H1 (cell line): ENCODE measurements at regions not wholly inside any gene's neighbourhood (a gene's known extent, or its start where the extent isn't known, plus 50 kb on each side); places are given as distances from the start of the nearest gene placed in this dataset.

Experiments
- JUND ChIP-seq: IDR thresholded peaks from 2 replicates; pipeline ENCODE4 v1.6.1; 2011; ENCODE audit warnings: mild to moderate bottlenecking, improper control_type of control experiment, low read length
- TF ChIP-seq, protein P1 (sequence below), 3 experiments: IDR thresholded peaks; 1 replicate in 2 of 3; 2 replicates in 1 of 3; pipeline versions ENCODE4 v1.5.1 to v1.6.1; 2011; ENCODE audit warnings: low read length in 3 of 3, mild to moderate bottlenecking in 3 of 3, inconsistent platforms in 2 of 3, low read depth in 1 of 3, moderate library complexity in 1 of 3; ENCODE audit not compliant: insufficient read depth in 1 of 3; ENCODE audit errors: control extremely low read depth in 1 of 3
- TF ChIP-seq, protein P2 (sequence below): fragments of 300-600 bp; sonication (generic); IDR thresholded peaks from 2 replicates; pipeline ENCODE4 v1.7.1; 2012; ENCODE audit warnings: low read length, moderate library complexity, mild to moderate bottlenecking, inconsistent platforms; ENCODE audit not compliant: insufficient replicate concordance

DNA sequence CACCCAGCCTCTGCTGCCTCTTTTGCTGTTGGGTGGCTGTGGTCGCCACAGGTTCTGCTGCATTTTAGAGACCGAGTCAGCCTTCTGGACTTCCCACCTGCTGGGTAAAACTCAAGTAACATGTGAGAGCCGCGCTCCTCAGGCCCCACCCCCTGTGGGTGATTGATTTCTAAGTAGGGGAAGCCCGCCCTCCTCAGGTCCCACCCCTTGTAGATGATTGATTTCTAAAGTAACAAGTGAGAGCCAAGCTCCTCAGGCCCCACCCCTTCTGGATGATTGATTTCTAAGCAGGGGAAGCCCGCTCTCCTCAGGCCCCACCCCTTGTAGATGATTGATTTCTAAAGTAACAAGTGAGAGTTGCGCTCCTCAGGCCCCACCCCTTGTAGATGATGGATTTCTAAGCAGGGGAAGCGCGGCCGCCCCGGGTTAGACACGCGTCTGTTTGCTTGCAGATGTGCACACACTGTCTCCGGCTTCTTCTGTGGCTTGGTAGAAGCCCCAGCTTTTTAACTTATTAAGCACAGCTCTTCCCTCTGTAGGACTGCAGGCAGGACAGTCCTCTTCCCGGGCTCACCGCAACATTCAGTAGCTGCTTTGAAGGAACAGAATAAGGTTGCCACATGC is 83.4 kb downstream of the FAM43A start:
- TF ChIP-seq, protein P1, sequence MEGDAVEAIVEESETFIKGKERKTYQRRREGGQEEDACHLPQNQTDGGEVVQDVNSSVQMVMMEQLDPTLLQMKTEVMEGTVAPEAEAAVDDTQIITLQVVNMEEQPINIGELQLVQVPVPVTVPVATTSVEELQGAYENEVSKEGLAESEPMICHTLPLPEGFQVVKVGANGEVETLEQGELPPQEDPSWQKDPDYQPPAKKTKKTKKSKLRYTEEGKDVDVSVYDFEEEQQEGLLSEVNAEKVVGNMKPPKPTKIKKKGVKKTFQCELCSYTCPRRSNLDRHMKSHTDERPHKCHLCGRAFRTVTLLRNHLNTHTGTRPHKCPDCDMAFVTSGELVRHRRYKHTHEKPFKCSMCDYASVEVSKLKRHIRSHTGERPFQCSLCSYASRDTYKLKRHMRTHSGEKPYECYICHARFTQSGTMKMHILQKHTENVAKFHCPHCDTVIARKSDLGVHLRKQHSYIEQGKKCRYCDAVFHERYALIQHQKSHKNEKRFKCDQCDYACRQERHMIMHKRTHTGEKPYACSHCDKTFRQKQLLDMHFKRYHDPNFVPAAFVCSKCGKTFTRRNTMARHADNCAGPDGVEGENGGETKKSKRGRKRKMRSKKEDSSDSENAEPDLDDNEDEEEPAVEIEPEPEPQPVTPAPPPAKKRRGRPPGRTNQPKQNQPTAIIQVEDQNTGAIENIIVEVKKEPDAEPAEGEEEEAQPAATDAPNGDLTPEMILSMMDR (IDR thresholded peaks at IDR 0.05; ENCODE audit: control extremely low read depth in 1 of 3, insufficient read depth in 1 of 3, low read depth in 1 of 3, low read length in 3 of 3), result no peak
- no peak for TF ChIP-seq JUND
- TF ChIP-seq, protein P2, sequence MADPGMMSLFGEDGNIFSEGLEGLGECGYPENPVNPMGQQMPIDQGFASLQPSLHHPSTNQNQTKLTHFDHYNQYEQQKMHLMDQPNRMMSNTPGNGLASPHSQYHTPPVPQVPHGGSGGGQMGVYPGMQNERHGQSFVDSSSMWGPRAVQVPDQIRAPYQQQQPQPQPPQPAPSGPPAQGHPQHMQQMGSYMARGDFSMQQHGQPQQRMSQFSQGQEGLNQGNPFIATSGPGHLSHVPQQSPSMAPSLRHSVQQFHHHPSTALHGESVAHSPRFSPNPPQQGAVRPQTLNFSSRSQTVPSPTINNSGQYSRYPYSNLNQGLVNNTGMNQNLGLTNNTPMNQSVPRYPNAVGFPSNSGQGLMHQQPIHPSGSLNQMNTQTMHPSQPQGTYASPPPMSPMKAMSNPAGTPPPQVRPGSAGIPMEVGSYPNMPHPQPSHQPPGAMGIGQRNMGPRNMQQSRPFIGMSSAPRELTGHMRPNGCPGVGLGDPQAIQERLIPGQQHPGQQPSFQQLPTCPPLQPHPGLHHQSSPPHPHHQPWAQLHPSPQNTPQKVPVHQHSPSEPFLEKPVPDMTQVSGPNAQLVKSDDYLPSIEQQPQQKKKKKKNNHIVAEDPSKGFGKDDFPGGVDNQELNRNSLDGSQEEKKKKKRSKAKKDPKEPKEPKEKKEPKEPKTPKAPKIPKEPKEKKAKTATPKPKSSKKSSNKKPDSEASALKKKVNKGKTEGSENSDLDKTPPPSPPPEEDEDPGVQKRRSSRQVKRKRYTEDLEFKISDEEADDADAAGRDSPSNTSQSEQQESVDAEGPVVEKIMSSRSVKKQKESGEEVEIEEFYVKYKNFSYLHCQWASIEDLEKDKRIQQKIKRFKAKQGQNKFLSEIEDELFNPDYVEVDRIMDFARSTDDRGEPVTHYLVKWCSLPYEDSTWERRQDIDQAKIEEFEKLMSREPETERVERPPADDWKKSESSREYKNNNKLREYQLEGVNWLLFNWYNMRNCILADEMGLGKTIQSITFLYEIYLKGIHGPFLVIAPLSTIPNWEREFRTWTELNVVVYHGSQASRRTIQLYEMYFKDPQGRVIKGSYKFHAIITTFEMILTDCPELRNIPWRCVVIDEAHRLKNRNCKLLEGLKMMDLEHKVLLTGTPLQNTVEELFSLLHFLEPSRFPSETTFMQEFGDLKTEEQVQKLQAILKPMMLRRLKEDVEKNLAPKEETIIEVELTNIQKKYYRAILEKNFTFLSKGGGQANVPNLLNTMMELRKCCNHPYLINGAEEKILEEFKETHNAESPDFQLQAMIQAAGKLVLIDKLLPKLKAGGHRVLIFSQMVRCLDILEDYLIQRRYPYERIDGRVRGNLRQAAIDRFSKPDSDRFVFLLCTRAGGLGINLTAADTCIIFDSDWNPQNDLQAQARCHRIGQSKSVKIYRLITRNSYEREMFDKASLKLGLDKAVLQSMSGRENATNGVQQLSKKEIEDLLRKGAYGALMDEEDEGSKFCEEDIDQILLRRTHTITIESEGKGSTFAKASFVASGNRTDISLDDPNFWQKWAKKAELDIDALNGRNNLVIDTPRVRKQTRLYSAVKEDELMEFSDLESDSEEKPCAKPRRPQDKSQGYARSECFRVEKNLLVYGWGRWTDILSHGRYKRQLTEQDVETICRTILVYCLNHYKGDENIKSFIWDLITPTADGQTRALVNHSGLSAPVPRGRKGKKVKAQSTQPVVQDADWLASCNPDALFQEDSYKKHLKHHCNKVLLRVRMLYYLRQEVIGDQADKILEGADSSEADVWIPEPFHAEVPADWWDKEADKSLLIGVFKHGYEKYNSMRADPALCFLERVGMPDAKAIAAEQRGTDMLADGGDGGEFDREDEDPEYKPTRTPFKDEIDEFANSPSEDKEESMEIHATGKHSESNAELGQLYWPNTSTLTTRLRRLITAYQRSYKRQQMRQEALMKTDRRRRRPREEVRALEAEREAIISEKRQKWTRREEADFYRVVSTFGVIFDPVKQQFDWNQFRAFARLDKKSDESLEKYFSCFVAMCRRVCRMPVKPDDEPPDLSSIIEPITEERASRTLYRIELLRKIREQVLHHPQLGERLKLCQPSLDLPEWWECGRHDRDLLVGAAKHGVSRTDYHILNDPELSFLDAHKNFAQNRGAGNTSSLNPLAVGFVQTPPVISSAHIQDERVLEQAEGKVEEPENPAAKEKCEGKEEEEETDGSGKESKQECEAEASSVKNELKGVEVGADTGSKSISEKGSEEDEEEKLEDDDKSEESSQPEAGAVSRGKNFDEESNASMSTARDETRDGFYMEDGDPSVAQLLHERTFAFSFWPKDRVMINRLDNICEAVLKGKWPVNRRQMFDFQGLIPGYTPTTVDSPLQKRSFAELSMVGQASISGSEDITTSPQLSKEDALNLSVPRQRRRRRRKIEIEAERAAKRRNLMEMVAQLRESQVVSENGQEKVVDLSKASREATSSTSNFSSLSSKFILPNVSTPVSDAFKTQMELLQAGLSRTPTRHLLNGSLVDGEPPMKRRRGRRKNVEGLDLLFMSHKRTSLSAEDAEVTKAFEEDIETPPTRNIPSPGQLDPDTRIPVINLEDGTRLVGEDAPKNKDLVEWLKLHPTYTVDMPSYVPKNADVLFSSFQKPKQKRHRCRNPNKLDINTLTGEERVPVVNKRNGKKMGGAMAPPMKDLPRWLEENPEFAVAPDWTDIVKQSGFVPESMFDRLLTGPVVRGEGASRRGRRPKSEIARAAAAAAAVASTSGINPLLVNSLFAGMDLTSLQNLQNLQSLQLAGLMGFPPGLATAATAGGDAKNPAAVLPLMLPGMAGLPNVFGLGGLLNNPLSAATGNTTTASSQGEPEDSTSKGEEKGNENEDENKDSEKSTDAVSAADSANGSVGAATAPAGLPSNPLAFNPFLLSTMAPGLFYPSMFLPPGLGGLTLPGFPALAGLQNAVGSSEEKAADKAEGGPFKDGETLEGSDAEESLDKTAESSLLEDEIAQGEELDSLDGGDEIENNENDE, result no peak
